Lower lobe of right lung (tissue), 2 donors: ENCODE measurements at regions not wholly inside any gene's neighbourhood (a gene's known extent, or its start where the extent isn't known, plus 50 kb on each side); places are given as distances from the start of the nearest gene placed in this dataset.

Source experiments
- ATAC-seq, 2 donors: fragments of 200-7000 bp; cut with Tn5 transposase; one replicate each; pipeline ENCODE4 v1.9.1; 2020 to 2022; ENCODE audit warnings: mild to moderate bottlenecking in 2 of 2, moderate library complexity in 2 of 2
- DNase-seq: peaks from one replicate; pipeline ENCODE4 v3.0.0-alpha.2; 2020
- H3K27ac ChIP-seq: fragments of 200-600 bp; one replicate; pipeline ENCODE4 v1.8.0; 2022
- H3K27me3 ChIP-seq: fragments of 200-600 bp; one replicate; pipeline ENCODE4 v1.8.0; 2022; ENCODE audit warnings: low read depth
- H3K36me3 ChIP-seq: fragments of 200-600 bp; one replicate; pipeline ENCODE4 v1.8.0; 2022; ENCODE audit warnings: mild to moderate bottlenecking
- H3K4me1 ChIP-seq: fragments of 200-600 bp; one replicate; pipeline ENCODE4 v1.8.0; 2022
- H3K4me3 ChIP-seq: fragments of 200-600 bp; one replicate; pipeline ENCODE4 v1.8.0; 2022; ENCODE audit warnings: mild to moderate bottlenecking
- H3K9me3 ChIP-seq: fragments of 200-600 bp; one replicate; pipeline ENCODE4 v1.8.0; 2022
- CTCF ChIP-seq: fragments of 200-600 bp; IDR thresholded peaks from one replicate; pipeline ENCODE4 v1.8.0; 2022; ENCODE audit warnings: antibody characterized with exemption, mild to moderate bottlenecking
- intact Hi-C: fragments of 100-400 bp; cut with DNase I; formaldehyde crosslinking; loops from one replicate; pipeline ENCODE4 v1.11.0; 2022
- donor health status: DM: no; HTN: yes; CAD: no; lungs with severe emphysema.

GRCh38 chr10:117610321-117610720, 67.8 kb downstream of the EMX2 start:
- Histone ChIP-seq H3K36me3 (no peaks in the 10 kb centered on the region), H3K27ac (no peak overlapping the region), H3K4me1 (peaks cover 6% of the 10 kb centered on the region), H3K9me3 (no peaks in the 10 kb centered on the region), H3K27me3 (peaks cover 22% of the 10 kb centered on the region), H3K4me3 (no peak overlapping the region)
- ATAC-seq, result no peak
- no peak for TF ChIP-seq CTCF
- intact Hi-C loops, result no loop called here
- DNase-seq, result no peak

GRCh38 chr10:117612113-117612512, 69.6 kb downstream of the EMX2 start:
- Histone ChIP-seq H3K9me3 (no peaks in the 10 kb centered on the region), H3K27me3 (peaks cover 19% of the 10 kb centered on the region), H3K4me3 (no peak overlapping the region), H3K27ac (no peak overlapping the region), H3K4me1 (peaks cover 6% of the 10 kb centered on the region), H3K36me3 (no peaks in the 10 kb centered on the region)
- ATAC-seq (no peak), DNase-seq (no peak)
- no peak for TF ChIP-seq CTCF
- intact Hi-C loops, result no loop called here

- Histone ChIP-seq H3K27me3 (peaks cover 14% of the 10 kb centered on the region), H3K27ac (no peak overlapping the region), H3K4me3 (no peak overlapping the region), H3K9me3 (no peaks in the 10 kb centered on the region), H3K4me1 (no peaks in the 10 kb centered on the region), H3K36me3 (no peaks in the 10 kb centered on the region)
- intact Hi-C loops, result no loop called here
- no peak for DNase-seq
- ATAC-seq, result no peak
- TF ChIP-seq CTCF, result no peak
Measured at GRCh38 chr10:117615649-117616048, 73.1 kb downstream of the EMX2 start.

GRCh38 chr10:117616179-117616578, 73.6 kb downstream of the EMX2 start:
- H3K4me3 ChIP-seq, result no peak overlapping the region
- H3K27me3 ChIP-seq, result peaks cover 9% of the 10 kb centered on the region
- no peak overlapping the region for H3K27ac ChIP-seq
- H3K9me3 ChIP-seq, result no peaks in the 10 kb centered on the region
- DNase-seq (no peak), ATAC-seq (no peak)
- no peak for TF ChIP-seq CTCF
- intact Hi-C loops, result no loop called here
- H3K36me3 ChIP-seq, result no peaks in the 10 kb centered on the region
- no peaks in the 10 kb centered on the region for H3K4me1 ChIP-seq

- intact Hi-C loops, result no loop called here
- DNase-seq (no peak), ATAC-seq (no peak)
- Histone ChIP-seq H3K4me1 (no peaks in the 10 kb centered on the region), H3K27me3 (peaks cover 9% of the 10 kb centered on the region), H3K27ac (no peak overlapping the region), H3K36me3 (no peaks in the 10 kb centered on the region), H3K4me3 (no peak overlapping the region), H3K9me3 (no peaks in the 10 kb centered on the region)
- no peak for TF ChIP-seq CTCF
Measured at GRCh38 chr10:117617086-117617485, 74.5 kb downstream of the EMX2 start.

- Histone ChIP-seq H3K4me1 (no peaks in the 10 kb centered on the region), H3K27ac (no peak overlapping the region), H3K36me3 (no peaks in the 10 kb centered on the region), H3K9me3 (no peaks in the 10 kb centered on the region), H3K4me3 (no peak overlapping the region), H3K27me3 (peaks cover 5% of the 10 kb centered on the region)
- ATAC-seq (no peak), DNase-seq (no peak)
- intact Hi-C loops, result no loop called here
- no peak for TF ChIP-seq CTCF
Measured at GRCh38 chr10:117617659-117618058, 75.1 kb downstream of the EMX2 start.
